NCI-H187 treated with DMSO at 0.1 percent for 48 hours (cell line): ENCODE measurements at regions not wholly inside any gene's neighbourhood (a gene's known extent, or its start where the extent isn't known, plus 50 kb on each side); places are given as distances from the start of the nearest gene placed in this dataset.

ENCODE experiments used
- DNase-seq: peaks from one replicate; lab custom pipeline; 2025; lab: John Stamatoyannopoulos, UW

GRCh38 chr21:18954441-18954844 is 550.9 kb upstream of the TMPRSS15 start:
- DNase-seq, result no peak

- no peak for DNase-seq
These were observed 556.2 kb upstream of the TMPRSS15 start for GRCh38 chr21:18959817-18960216.

GRCh38 chr21:18960306-18960705 is 556.7 kb upstream of the TMPRSS15 start:
- no peak for DNase-seq

- DNase-seq, result no peak
These were observed 566.8 kb upstream of the TMPRSS15 start for GRCh38 chr21:18970416-18970815.

- DNase-seq, result no peak
These were observed 567.4 kb upstream of the TMPRSS15 start for GRCh38 chr21:18970941-18971340.

GRCh38 chr21:18985584-18985983 is 582.0 kb upstream of the TMPRSS15 start:
- DNase-seq, result no peak

GRCh38 chr21:18986197-18986596 is 582.6 kb upstream of the TMPRSS15 start:
- DNase-seq, result no peak

- DNase-seq, result no peak
These were observed 584.0 kb upstream of the TMPRSS15 start for GRCh38 chr21:18987520-18988026.

GRCh38 chr21:18989953-18990495 is 586.4 kb upstream of the TMPRSS15 start:
- DNase-seq, result no peak

- no peak for DNase-seq
These were observed 588.3 kb upstream of the TMPRSS15 start for GRCh38 chr21:18991846-18992245.

- no peak for DNase-seq
These were observed 606.7 kb upstream of the TMPRSS15 start for GRCh38 chr21:19010251-19010650.

- no peak for DNase-seq
These were observed 607.4 kb upstream of the TMPRSS15 start for GRCh38 chr21:19010996-19011395.

- no peak for DNase-seq
These were observed 607.9 kb upstream of the TMPRSS15 start for GRCh38 chr21:19011451-19011850.

GRCh38 chr21:19013916-19014315 is 610.3 kb upstream of the TMPRSS15 start:
- no peak for DNase-seq

GRCh38 chr21:19018529-19018928 is 614.9 kb upstream of the TMPRSS15 start:
- no peak for DNase-seq

- DNase-seq, result no peak
These were observed 619.4 kb upstream of the TMPRSS15 start for GRCh38 chr21:19022978-19023377.

GRCh38 chr21:19026911-19027310 is 623.3 kb upstream of the TMPRSS15 start:
- no peak for DNase-seq

- no peak for DNase-seq
These were observed 626.2 kb upstream of the TMPRSS15 start for GRCh38 chr21:19029816-19030215.

GRCh38 chr21:19031953-19032352 is 628.4 kb upstream of the TMPRSS15 start:
- no peak for DNase-seq

- DNase-seq, result no peak
These were observed 630.5 kb upstream of the TMPRSS15 start for GRCh38 chr21:19034041-19034440.

- no peak for DNase-seq
These were observed 631.0 kb upstream of the TMPRSS15 start for GRCh38 chr21:19034560-19034959.

GRCh38 chr21:19045876-19046275 is 642.3 kb upstream of the TMPRSS15 start:
- no peak for DNase-seq

GRCh38 chr21:19048098-19048672 is 644.6 kb upstream of the TMPRSS15 start:
- DNase-seq, result no peak

- DNase-seq, result no peak
These were observed 646.0 kb upstream of the TMPRSS15 start for GRCh38 chr21:19049567-19049966.
